PC-3 (cell line): ENCODE measurements at regions not wholly inside any gene's neighbourhood (a gene's known extent, or its start where the extent isn't known, plus 50 kb on each side); places are given as distances from the start of the nearest gene placed in this dataset.

Experiments used
- EZH2phosphoT487 ChIP-seq: fragments of 300-600 bp; sonication (generic); IDR thresholded peaks from 2 replicates; pipeline ENCODE4 v1.6.1; 2018; ENCODE audit warnings: mild to moderate bottlenecking, antibody characterized with exemption, low read length, borderline replicate concordance
- TF ChIP-seq, protein P1 (sequence below): fragments of 300-600 bp; sonication (generic); conservative IDR thresholded peaks from 2 replicates; pipeline ENCODE4 v1.5.1; 2017; ENCODE audit warnings: antibody characterized with exemption, low read depth, mild to moderate bottlenecking, low read length

DNA sequence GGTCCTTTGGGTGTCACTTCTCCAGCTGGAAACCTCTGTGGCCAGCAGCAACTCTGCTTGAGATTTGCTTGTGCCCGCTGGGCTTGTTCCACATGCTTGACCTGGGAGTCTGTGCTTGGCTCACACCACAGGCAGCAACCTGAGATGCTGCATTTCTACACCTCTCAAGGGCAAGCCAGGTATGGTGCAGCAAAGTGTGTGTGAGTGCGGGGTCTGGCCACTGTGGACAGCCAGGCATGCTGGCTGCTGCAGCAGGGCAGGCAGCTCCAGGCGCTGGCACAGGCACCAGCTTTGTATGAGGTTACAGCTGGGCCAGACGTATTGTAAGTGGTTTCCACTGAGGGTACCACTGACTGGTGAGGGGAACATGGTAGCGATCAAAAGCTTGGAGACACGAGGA, 242.0 kb downstream of the PTGER3 start:
- TF ChIP-seq, protein P1, sequence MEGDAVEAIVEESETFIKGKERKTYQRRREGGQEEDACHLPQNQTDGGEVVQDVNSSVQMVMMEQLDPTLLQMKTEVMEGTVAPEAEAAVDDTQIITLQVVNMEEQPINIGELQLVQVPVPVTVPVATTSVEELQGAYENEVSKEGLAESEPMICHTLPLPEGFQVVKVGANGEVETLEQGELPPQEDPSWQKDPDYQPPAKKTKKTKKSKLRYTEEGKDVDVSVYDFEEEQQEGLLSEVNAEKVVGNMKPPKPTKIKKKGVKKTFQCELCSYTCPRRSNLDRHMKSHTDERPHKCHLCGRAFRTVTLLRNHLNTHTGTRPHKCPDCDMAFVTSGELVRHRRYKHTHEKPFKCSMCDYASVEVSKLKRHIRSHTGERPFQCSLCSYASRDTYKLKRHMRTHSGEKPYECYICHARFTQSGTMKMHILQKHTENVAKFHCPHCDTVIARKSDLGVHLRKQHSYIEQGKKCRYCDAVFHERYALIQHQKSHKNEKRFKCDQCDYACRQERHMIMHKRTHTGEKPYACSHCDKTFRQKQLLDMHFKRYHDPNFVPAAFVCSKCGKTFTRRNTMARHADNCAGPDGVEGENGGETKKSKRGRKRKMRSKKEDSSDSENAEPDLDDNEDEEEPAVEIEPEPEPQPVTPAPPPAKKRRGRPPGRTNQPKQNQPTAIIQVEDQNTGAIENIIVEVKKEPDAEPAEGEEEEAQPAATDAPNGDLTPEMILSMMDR = no peak
- no peak for TF ChIP-seq EZH2phosphoT487
